Loucy (cell line): ENCODE measurements at regions not wholly inside any gene's neighbourhood (a gene's known extent, or its start where the extent isn't known, plus 50 kb on each side); places are given as distances from the start of the nearest gene placed in this dataset.

ENCODE experiments used
- CTCF ChIP-seq: fragments of 200-600 bp; sonication (generic); conservative IDR thresholded peaks from 2 replicates; pipeline ENCODE4 v1.5.1; 2014; ENCODE audit warnings: mild to moderate bottlenecking, antibody characterized with exemption, low read length
- EZH2phosphoT487 ChIP-seq: fragments of 200-600 bp; IDR thresholded peaks from 2 replicates; pipeline ENCODE4 v1.6.1; 2018; ENCODE audit warnings: antibody characterized with exemption, mild to moderate bottlenecking, moderate library complexity, borderline replicate concordance

DNA sequence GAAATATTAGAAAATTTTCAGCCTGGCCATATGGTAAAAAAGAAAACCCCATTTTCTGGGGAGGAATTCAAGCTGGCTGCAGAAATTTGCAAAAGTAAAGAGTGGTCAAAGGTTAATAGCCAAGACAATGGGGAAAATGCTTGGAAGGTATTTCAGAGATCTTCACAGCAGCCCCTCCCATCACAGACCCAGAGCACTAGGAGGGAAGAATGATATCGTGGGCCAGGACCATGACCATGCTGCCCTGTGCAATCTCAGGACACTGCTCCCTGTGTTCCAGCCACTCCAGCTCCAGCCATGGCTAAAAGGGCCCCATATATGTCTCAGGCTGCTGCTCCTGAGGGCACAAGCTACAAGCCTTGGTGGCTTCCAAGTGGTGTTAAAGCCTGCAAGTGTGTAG, 93.9 kb upstream of the AGAP1 start:
- TF ChIP-seq CTCF (no peak), EZH2phosphoT487 (no peak)
